ENCODE measurements at regions not wholly inside any gene's neighbourhood (a gene's known extent, or its start where the extent isn't known, plus 50 kb on each side); places are given as distances from the start of the nearest gene placed in this dataset.

DNA sequence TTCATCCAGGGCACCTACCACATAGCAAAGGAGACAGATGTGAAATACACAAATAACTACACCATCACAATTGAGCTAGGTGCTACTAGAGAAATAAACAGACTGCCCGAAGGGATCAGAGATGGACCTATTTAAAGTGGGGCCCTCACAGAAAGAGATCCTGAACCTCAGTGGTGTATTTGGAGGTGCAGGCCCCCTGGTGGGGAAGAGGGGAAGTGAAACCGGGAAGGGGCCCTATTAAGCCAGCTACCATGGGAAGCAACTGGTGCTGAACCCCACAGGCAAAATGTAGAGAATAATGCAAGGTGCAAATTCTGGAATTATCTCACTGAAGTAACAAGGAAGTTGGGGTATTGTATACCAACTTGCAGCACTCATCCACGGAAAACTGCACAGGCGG, 78.6 kb upstream of the FAM9A start:
- H3K4me1 ChIP-seq: no peaks in the 10 kb centered on the region
- no peak overlapping the region for H3K27ac ChIP-seq
- in situ Hi-C loops (cut with MboI; ENCODE audit: low sequenced_read_pairs in 4 of 4): no loop called here
- no peaks in the 10 kb centered on the region for H3K27me3 ChIP-seq
- ATAC-seq: no peak
- no peak for TF ChIP-seq POLR2A (IDR thresholded peaks at IDR 0.05)
- TF ChIP-seq, protein P1, sequence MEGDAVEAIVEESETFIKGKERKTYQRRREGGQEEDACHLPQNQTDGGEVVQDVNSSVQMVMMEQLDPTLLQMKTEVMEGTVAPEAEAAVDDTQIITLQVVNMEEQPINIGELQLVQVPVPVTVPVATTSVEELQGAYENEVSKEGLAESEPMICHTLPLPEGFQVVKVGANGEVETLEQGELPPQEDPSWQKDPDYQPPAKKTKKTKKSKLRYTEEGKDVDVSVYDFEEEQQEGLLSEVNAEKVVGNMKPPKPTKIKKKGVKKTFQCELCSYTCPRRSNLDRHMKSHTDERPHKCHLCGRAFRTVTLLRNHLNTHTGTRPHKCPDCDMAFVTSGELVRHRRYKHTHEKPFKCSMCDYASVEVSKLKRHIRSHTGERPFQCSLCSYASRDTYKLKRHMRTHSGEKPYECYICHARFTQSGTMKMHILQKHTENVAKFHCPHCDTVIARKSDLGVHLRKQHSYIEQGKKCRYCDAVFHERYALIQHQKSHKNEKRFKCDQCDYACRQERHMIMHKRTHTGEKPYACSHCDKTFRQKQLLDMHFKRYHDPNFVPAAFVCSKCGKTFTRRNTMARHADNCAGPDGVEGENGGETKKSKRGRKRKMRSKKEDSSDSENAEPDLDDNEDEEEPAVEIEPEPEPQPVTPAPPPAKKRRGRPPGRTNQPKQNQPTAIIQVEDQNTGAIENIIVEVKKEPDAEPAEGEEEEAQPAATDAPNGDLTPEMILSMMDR (IDR thresholded peaks at IDR 0.05 in 4 of 5, conservative IDR thresholded peaks at IDR 0.05 in 1 of 5): no peak
- H3K36me3 ChIP-seq: no peaks in the 10 kb centered on the region
- no peak for DNase-seq
- H3K4me3 ChIP-seq: no peak overlapping the region
- intact Hi-C loops (cut with DNase I; ENCODE audit: low total_unique reads): no loop called here
- H3K9me3 ChIP-seq: no peaks in the 10 kb centered on the region

- no peaks in the 10 kb centered on the region for H3K9me3 ChIP-seq
- no peaks in the 10 kb centered on the region for H3K27me3 ChIP-seq
- no peak for ATAC-seq
- H3K27ac ChIP-seq: no peak overlapping the region
- no peak for DNase-seq
- TF ChIP-seq, protein P1 (IDR thresholded peaks at IDR 0.05 in 4 of 5, conservative IDR thresholded peaks at IDR 0.05 in 1 of 5): no peak
- TF ChIP-seq POLR2A (IDR thresholded peaks at IDR 0.05): no peak
- no peak overlapping the region for H3K4me3 ChIP-seq
- in situ Hi-C loops (cut with MboI; ENCODE audit: low sequenced_read_pairs in 4 of 4) (no loop called here), intact Hi-C loops (cut with DNase I; ENCODE audit: low total_unique reads) (no loop called here)
- no peaks in the 10 kb centered on the region for H3K36me3 ChIP-seq
- no peaks in the 10 kb centered on the region for H3K4me1 ChIP-seq
Measured at GRCh38 chrX:8873956-8874355, 72.8 kb upstream of the FAM9A start.

GRCh38 chrX:8873102-8873501, 71.9 kb upstream of the FAM9A start:
- in situ Hi-C loops (cut with MboI; ENCODE audit: low sequenced_read_pairs in 4 of 4) (no loop called here), intact Hi-C loops (cut with DNase I; ENCODE audit: low total_unique reads) (no loop called here)
- Histone ChIP-seq H3K4me3 (no peak overlapping the region), H3K9me3 (no peaks in the 10 kb centered on the region), H3K27me3 (no peaks in the 10 kb centered on the region), H3K27ac (no peak overlapping the region), H3K36me3 (no peaks in the 10 kb centered on the region), H3K4me1 (no peaks in the 10 kb centered on the region)
- no peak for DNase-seq
- TF ChIP-seq, protein P1 (IDR thresholded peaks at IDR 0.05 in 4 of 5, conservative IDR thresholded peaks at IDR 0.05 in 1 of 5): no peak
- TF ChIP-seq POLR2A (IDR thresholded peaks at IDR 0.05): no peak
- ATAC-seq: no peak

- intact Hi-C loops (cut with DNase I; ENCODE audit: low total_unique reads): no loop called here
- TF ChIP-seq POLR2A (IDR thresholded peaks at IDR 0.05): no peak
- TF ChIP-seq, protein P1 (IDR thresholded peaks at IDR 0.05 in 4 of 5, conservative IDR thresholded peaks at IDR 0.05 in 1 of 5): no peak
Measured at GRCh38 chrX:8870411-8870810, 69.2 kb upstream of the FAM9A start.

GRCh38 chrX:8869812-8870211, 68.6 kb upstream of the FAM9A start:
- intact Hi-C loops (cut with DNase I; ENCODE audit: low total_unique reads) (no loop called here), in situ Hi-C loops (cut with MboI; ENCODE audit: low sequenced_read_pairs in 4 of 4) (no loop called here)
- Histone ChIP-seq H3K36me3 (no peaks in the 10 kb centered on the region), H3K4me3 (no peak overlapping the region), H3K27me3 (no peaks in the 10 kb centered on the region), H3K4me1 (no peaks in the 10 kb centered on the region), H3K27ac (no peak overlapping the region), H3K9me3 (no peaks in the 10 kb centered on the region)
- ATAC-seq (no peak), DNase-seq (no peak)
- TF ChIP-seq, protein P1 (IDR thresholded peaks at IDR 0.05 in 4 of 5, conservative IDR thresholded peaks at IDR 0.05 in 1 of 5): no peak
- TF ChIP-seq POLR2A (IDR thresholded peaks at IDR 0.05): no peak

More at GRCh38 chrX:8870411-8870810, 69.2 kb upstream of the FAM9A start:
- in situ Hi-C loops (cut with MboI; ENCODE audit: low sequenced_read_pairs in 4 of 4): no loop called here
- H3K36me3 ChIP-seq: no peaks in the 10 kb centered on the region
- no peaks in the 10 kb centered on the region for H3K27me3 ChIP-seq
- ATAC-seq: no peak
- H3K27ac ChIP-seq: no peak overlapping the region
- no peaks in the 10 kb centered on the region for H3K9me3 ChIP-seq
- H3K4me3 ChIP-seq: no peak overlapping the region
- no peak for DNase-seq
- H3K4me1 ChIP-seq: no peaks in the 10 kb centered on the region

All from gastrocnemius medialis (tissue), 4 donors.